ENCODE measurements at regions not wholly inside any gene's neighbourhood (a gene's known extent, or its start where the extent isn't known, plus 50 kb on each side); places are given as distances from the start of the nearest gene placed in this dataset.

GRCh38 chr18:10027461-10027860, 113.6 kb downstream of the VAPA start:
- intact Hi-C loops (cut with DNase I, micrococcal nuclease) = no loop called here
- DNase-seq (no peak), ATAC-seq (ENCODE audit: poor library complexity) (no peak)
- H3K27ac ChIP-seq (ENCODE audit: low read depth in 1 of 2, low read length in 2 of 2) = no peak overlapping the region
- no peaks in the 10 kb centered on the region for H3K36me3 ChIP-seq (ENCODE audit: insufficient read depth, low read length)
- no peak overlapping the region for H3K4me3 ChIP-seq (ENCODE audit: low read length)
- H3K27me3 ChIP-seq (ENCODE audit: control insufficient read depth in 1 of 2, insufficient read depth in 2 of 2, low read length in 2 of 2) = peaks cover 0 to 7% of the 10 kb centered on the region in 2 experiments
- Mint-ChIP-seq H3K27ac (no peak overlapping the region), H3K4me1 (ENCODE audit: low read depth) (no peaks in the 10 kb centered on the region), H3K36me3 (ENCODE audit: low read depth) (no peaks in the 10 kb centered on the region), H3K9me3 (no peaks in the 10 kb centered on the region), H3K27me3 (no peaks in the 10 kb centered on the region), H3K4me3 (no peak overlapping the region)
- TF ChIP-seq CTCF (IDR thresholded peaks at IDR 0.05) = no peak
- peaks cover 0 to 8% of the 10 kb centered on the region in 2 experiments for H3K9me3 ChIP-seq (ENCODE audit: control insufficient read depth in 1 of 2, insufficient read depth in 1 of 2, low read length in 2 of 2)
- POLR2A ChIA-PET = no interaction called here
- CTCF ChIA-PET = no interaction called here
- H3K4me1 ChIP-seq (ENCODE audit: insufficient read depth, low read length) = no peaks in the 10 kb centered on the region

- no peak for TF ChIP-seq CTCF (IDR thresholded peaks at IDR 0.05)
- Histone ChIP-seq H3K27me3 (ENCODE audit: control insufficient read depth in 1 of 2, insufficient read depth in 2 of 2, low read length in 2 of 2) (peaks cover 0 to 12% of the 10 kb centered on the region in 2 experiments), H3K27ac (ENCODE audit: low read depth in 1 of 2, low read length in 2 of 2) (no peak overlapping the region), H3K4me1 (ENCODE audit: insufficient read depth, low read length) (no peaks in the 10 kb centered on the region), H3K36me3 (ENCODE audit: insufficient read depth, low read length) (no peaks in the 10 kb centered on the region), H3K9me3 (ENCODE audit: control insufficient read depth in 1 of 2, insufficient read depth in 1 of 2, low read length in 2 of 2) (peaks cover 0 to 8% of the 10 kb centered on the region in 2 experiments), H3K4me3 (ENCODE audit: low read length) (no peak overlapping the region)
- ATAC-seq (ENCODE audit: poor library complexity) (no peak), DNase-seq (no peak)
- Mint-ChIP-seq H3K27ac (no peak overlapping the region), H3K4me3 (no peak overlapping the region), H3K27me3 (peaks cover 12% of the 10 kb centered on the region), H3K4me1 (ENCODE audit: low read depth) (peaks cover 6% of the 10 kb centered on the region), H3K9me3 (no peaks in the 10 kb centered on the region), H3K36me3 (ENCODE audit: low read depth) (no peaks in the 10 kb centered on the region)
- CTCF ChIA-PET = no interaction called here
- POLR2A ChIA-PET = no interaction called here
- intact Hi-C loops (cut with DNase I, micrococcal nuclease) = no loop called here
These were observed 115.9 kb downstream of the VAPA start for GRCh38 chr18:10029711-10030110.

GRCh38 chr18:10030816-10031541, 117.2 kb downstream of the VAPA start:
- H3K27me3 ChIP-seq (ENCODE audit: control insufficient read depth in 1 of 2, insufficient read depth in 2 of 2, low read length in 2 of 2) = peaks cover 0 to 12% of the 10 kb centered on the region in 2 experiments
- Mint-ChIP-seq H3K4me1 (ENCODE audit: low read depth) (peaks cover 6% of the 10 kb centered on the region), H3K27me3 (peaks cover 18% of the 10 kb centered on the region), H3K27ac (no peak overlapping the region), H3K4me3 (peak overlapping the region; percentile 34), H3K36me3 (ENCODE audit: low read depth) (no peaks in the 10 kb centered on the region), H3K9me3 (no peaks in the 10 kb centered on the region)
- no peak for DNase-seq
- TF ChIP-seq CTCF (IDR thresholded peaks at IDR 0.05) = no peak
- no peak overlapping the region for H3K4me3 ChIP-seq (ENCODE audit: low read length)
- no peak overlapping the region for H3K27ac ChIP-seq (ENCODE audit: low read depth in 1 of 2, low read length in 2 of 2)
- ChIA-PET CTCF (no interaction called here), POLR2A (no interaction called here)
- intact Hi-C loops (cut with DNase I, micrococcal nuclease) = no loop called here
- no peaks in the 10 kb centered on the region for H3K4me1 ChIP-seq (ENCODE audit: insufficient read depth, low read length)
- ATAC-seq (ENCODE audit: poor library complexity) = no peak
- peaks cover 0 to 8% of the 10 kb centered on the region in 2 experiments for H3K9me3 ChIP-seq (ENCODE audit: control insufficient read depth in 1 of 2, insufficient read depth in 1 of 2, low read length in 2 of 2)
- no peaks in the 10 kb centered on the region for H3K36me3 ChIP-seq (ENCODE audit: insufficient read depth, low read length)
